ENCODE measurements at regions not wholly inside any gene's neighbourhood (a gene's known extent, or its start where the extent isn't known, plus 50 kb on each side); places are given as distances from the start of the nearest gene placed in this dataset.
A peak's percentile ranks its signal among the peaks of the same experiment; 100 is the strongest.

GRCh38 chr6:148682990-148683389 is 63.8 kb upstream of the UST start:
- intact Hi-C loops (cut with DNase I; ENCODE audit: low total_unique reads) = no loop called here
- DNase-seq = peak in 1 of 2 donors; percentile 26

GRCh38 chr6:148689168-148689567 is 57.7 kb upstream of the UST start:
- Histone ChIP-seq H3K36me3 (no peaks in the 10 kb centered on the region), H3K27me3 (no peaks in the 10 kb centered on the region), H3K4me1 (no peaks in the 10 kb centered on the region), H3K27ac (no peak overlapping the region), H3K9me3 (no peaks in the 10 kb centered on the region), H3K4me3 (no peak overlapping the region)
- TF ChIP-seq POLR2AphosphoS5 (IDR thresholded peaks at IDR 0.05) (no peak), EP300 (IDR thresholded peaks at IDR 0.05) (no peak), POLR2A (IDR thresholded peaks at IDR 0.05) (no peak), CTCF (IDR thresholded peaks at IDR 0.05) (no peak)
- WGBS, 5 donors = 52 to 91% (median 80%) methylated on average over 3 of the region's 3 CpGs
- intact Hi-C loops (cut with DNase I; ENCODE audit: low total_unique reads) = no loop called here
- no peak for DNase-seq

More at GRCh38 chr6:148682990-148683389, 63.8 kb upstream of the UST start:
- no peak overlapping the region for H3K4me3 ChIP-seq
- no peak overlapping the region for H3K27ac ChIP-seq
- no peaks in the 10 kb centered on the region for H3K4me1 ChIP-seq
- TF ChIP-seq CTCF (IDR thresholded peaks at IDR 0.05) = no peak
- TF ChIP-seq EP300 (IDR thresholded peaks at IDR 0.05) = no peak
- TF ChIP-seq POLR2AphosphoS5 (IDR thresholded peaks at IDR 0.05) = no peak
- no peak for TF ChIP-seq POLR2A (IDR thresholded peaks at IDR 0.05)
- no peaks in the 10 kb centered on the region for H3K9me3 ChIP-seq
- no peaks in the 10 kb centered on the region for H3K27me3 ChIP-seq
- no peaks in the 10 kb centered on the region for H3K36me3 ChIP-seq
- 38 to 65% (median 50%) methylated on average over 4 to 5 of the region's 5 CpGs for WGBS, 5 donors

GRCh38 chr6:148693882-148694484 is 52.8 kb upstream of the UST start:
- Histone ChIP-seq H3K4me1 (no peaks in the 10 kb centered on the region), H3K36me3 (no peaks in the 10 kb centered on the region), H3K27ac (no peak overlapping the region), H3K9me3 (no peaks in the 10 kb centered on the region), H3K4me3 (no peak overlapping the region), H3K27me3 (no peaks in the 10 kb centered on the region)
- 86 to 98% (median 92%) methylated on average over 3 of the region's 3 CpGs for WGBS, 5 donors
- intact Hi-C loops (cut with DNase I; ENCODE audit: low total_unique reads) = no loop called here
- TF ChIP-seq POLR2AphosphoS5 (IDR thresholded peaks at IDR 0.05) (no peak), EP300 (IDR thresholded peaks at IDR 0.05) (no peak), POLR2A (IDR thresholded peaks at IDR 0.05) (no peak), CTCF (IDR thresholded peaks at IDR 0.05) (no peak)
- DNase-seq = no peak

Data from stomach (tissue), 8 donors.